ENCODE measurements at regions not wholly inside any gene's neighbourhood (a gene's known extent, or its start where the extent isn't known, plus 50 kb on each side); places are given as distances from the start of the nearest gene placed in this dataset.

DNA sequence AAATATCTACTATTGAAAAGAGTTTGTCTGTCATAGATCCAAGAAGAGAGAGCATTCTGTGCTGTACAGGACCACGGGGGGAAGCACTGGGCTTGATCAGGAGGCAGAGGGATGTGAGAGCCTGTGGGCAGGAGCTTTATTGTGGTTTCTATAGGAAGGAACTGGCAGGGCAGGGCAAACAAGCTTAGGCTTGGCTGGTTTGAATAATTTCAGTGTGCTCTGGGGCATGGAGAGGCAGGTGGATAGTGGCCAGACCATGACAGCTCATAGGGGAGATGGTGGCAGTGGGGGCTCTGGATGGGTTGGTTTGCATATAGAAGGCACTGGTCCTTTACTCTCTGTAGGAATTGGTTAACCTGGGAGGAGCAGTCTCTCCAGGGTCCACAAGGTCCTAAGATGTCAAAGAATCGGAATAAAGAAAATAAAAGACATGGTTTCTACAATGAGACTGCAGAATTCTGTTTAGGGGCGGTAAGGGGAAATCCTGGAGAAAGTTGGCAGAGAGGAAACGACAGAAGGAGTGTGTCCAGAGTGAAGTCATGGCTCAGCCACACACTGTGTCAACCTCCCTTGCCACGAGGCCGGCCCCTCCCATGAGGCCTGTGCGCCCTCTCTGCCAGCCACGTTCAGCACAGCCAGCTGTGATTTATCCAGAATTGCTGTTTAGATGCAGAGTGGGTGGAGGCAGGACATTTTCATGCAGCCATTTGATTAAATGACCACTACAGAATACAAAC lies 81.7 kb upstream of the PGBD5 start (continued):
- TF ChIP-seq BACH2 (CRISPR knock-in tag; IDR thresholded peaks at IDR 0.05; ENCODE audit: borderline replicate concordance) (no peak), SNAI2 (CRISPR knock-in tag; IDR thresholded peaks at IDR 0.05) (no peak), TOX (CRISPR knock-in tag; IDR thresholded peaks at IDR 0.05; ENCODE audit: borderline replicate concordance) (no peak), GLIS3 (CRISPR knock-in tag; IDR thresholded peaks at IDR 0.05) (no peak)

DNA sequence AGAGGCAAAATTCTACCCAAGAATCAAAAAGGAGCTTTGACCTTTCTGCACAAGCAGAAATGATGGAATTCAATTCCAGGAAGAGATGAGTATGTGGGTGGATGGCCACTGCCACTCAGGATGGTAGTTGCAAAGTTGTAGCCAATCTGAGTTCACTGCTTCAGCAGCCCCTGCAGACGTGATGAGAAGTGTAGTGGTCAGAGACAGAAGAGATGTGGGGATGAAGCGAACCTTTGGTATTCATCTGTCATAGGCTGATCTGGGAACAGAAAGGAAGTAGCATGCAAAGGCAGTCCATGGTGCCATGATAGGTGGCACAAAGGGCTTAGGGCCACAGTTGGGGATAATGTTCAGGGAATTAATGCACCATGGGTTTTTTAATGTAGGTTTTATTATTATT lies 81.1 kb upstream of the PGBD5 start:
- ATAC-seq = no peak
- TF ChIP-seq ESRRG (CRISPR knock-in tag; IDR thresholded peaks at IDR 0.05) (no peak), RARB (CRISPR knock-in tag; IDR thresholded peaks at IDR 0.05) (no peak), CSDC2 (CRISPR knock-in tag; IDR thresholded peaks at IDR 0.05) (no peak), TOX (CRISPR knock-in tag; IDR thresholded peaks at IDR 0.05; ENCODE audit: borderline replicate concordance) (no peak), SNAI2 (CRISPR knock-in tag; IDR thresholded peaks at IDR 0.05) (no peak), OSR1 (CRISPR knock-in tag; IDR thresholded peaks at IDR 0.05) (no peak), ARNTL (CRISPR knock-in tag; IDR thresholded peaks at IDR 0.05; ENCODE audit: borderline replicate concordance, low read depth) (no peak)
- TF ChIP-seq, protein P1, sequence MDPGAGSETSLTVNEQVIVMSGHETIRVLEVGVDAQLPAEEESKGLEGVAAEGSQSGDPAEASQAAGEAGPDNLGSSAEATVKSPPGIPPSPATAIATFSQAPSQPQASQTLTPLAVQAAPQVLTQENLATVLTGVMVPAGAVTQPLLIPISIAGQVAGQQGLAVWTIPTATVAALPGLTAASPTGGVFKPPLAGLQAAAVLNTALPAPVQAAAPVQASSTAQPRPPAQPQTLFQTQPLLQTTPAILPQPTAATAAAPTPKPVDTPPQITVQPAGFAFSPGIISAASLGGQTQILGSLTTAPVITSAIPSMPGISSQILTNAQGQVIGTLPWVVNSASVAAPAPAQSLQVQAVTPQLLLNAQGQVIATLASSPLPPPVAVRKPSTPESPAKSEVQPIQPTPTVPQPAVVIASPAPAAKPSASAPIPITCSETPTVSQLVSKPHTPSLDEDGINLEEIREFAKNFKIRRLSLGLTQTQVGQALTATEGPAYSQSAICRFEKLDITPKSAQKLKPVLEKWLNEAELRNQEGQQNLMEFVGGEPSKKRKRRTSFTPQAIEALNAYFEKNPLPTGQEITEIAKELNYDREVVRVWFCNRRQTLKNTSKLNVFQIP (CRISPR knock-in tag; IDR thresholded peaks at IDR 0.05; ENCODE audit: borderline replicate concordance, low read depth) = no peak
- TF ChIP-seq, protein P2, sequence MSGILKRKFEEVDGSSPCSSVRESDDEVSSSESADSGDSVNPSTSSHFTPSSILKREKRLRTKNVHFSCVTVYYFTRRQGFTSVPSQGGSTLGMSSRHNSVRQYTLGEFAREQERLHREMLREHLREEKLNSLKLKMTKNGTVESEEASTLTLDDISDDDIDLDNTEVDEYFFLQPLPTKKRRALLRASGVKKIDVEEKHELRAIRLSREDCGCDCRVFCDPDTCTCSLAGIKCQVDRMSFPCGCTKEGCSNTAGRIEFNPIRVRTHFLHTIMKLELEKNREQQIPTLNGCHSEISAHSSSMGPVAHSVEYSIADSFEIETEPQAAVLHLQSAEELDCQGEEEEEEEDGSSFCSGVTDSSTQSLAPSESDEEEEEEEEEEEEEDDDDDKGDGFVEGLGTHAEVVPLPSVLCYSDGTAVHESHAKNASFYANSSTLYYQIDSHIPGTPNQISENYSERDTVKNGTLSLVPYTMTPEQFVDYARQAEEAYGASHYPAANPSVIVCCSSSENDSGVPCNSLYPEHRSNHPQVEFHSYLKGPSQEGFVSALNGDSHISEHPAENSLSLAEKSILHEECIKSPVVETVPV (CRISPR knock-in tag; IDR thresholded peaks at IDR 0.05) = no peak

DNA sequence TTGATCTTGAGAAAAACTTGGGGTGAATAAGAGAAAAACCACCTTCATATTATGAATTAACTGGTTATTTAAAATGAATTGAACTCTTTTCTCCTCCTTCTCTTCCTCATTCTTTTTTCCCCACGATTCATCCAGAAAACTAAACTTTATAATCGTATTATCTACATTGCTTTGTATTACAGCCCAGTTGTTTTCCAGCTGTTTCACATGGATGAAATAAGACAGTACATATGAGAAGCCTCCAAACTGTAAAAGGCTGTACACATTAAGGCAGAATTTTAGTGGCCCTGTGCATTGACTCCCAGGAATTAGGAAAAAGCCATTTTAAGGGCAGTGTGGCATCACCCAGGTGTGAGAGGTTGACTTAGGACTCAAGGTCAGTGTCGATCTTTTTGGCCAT lies 80.3 kb upstream of the PGBD5 start:
- no peak for ATAC-seq
- TF ChIP-seq ARNTL (CRISPR knock-in tag; IDR thresholded peaks at IDR 0.05; ENCODE audit: borderline replicate concordance, low read depth) = no peak
- TF ChIP-seq ZC3H10 (CRISPR knock-in tag; IDR thresholded peaks at IDR 0.05) = no peak
- TF ChIP-seq ZNF70 (CRISPR knock-in tag; IDR thresholded peaks at IDR 0.05) = no peak
- TF ChIP-seq GLIS3 (CRISPR knock-in tag; IDR thresholded peaks at IDR 0.05) = no peak
- TF ChIP-seq PPARA (CRISPR knock-in tag; IDR thresholded peaks at IDR 0.05; ENCODE audit: borderline replicate concordance) = no peak
- no peak for TF ChIP-seq ZNF565 (CRISPR knock-in tag; conservative IDR thresholded peaks at IDR 0.05; ENCODE audit: low read depth)
- no peak for TF ChIP-seq ZNF8 (CRISPR knock-in tag; IDR thresholded peaks at IDR 0.05)
- no peak for TF ChIP-seq ISL1 (CRISPR knock-in tag; IDR thresholded peaks at IDR 0.05)
- no peak for TF ChIP-seq ZFP30 (CRISPR knock-in tag; IDR thresholded peaks at IDR 0.05)
- TF ChIP-seq, protein P2 (CRISPR knock-in tag; IDR thresholded peaks at IDR 0.05) = no peak
- no peak for TF ChIP-seq RARB (CRISPR knock-in tag; IDR thresholded peaks at IDR 0.05)
- TF ChIP-seq BACH2 (CRISPR knock-in tag; IDR thresholded peaks at IDR 0.05; ENCODE audit: borderline replicate concordance) = no peak
- TF ChIP-seq OSR1 (CRISPR knock-in tag; IDR thresholded peaks at IDR 0.05) = no peak
- TF ChIP-seq ESRRG (CRISPR knock-in tag; IDR thresholded peaks at IDR 0.05) = no peak
- TF ChIP-seq CSDC2 (CRISPR knock-in tag; IDR thresholded peaks at IDR 0.05) = no peak
- TF ChIP-seq TOX (CRISPR knock-in tag; IDR thresholded peaks at IDR 0.05; ENCODE audit: borderline replicate concordance) = no peak
- TF ChIP-seq, protein P3, sequence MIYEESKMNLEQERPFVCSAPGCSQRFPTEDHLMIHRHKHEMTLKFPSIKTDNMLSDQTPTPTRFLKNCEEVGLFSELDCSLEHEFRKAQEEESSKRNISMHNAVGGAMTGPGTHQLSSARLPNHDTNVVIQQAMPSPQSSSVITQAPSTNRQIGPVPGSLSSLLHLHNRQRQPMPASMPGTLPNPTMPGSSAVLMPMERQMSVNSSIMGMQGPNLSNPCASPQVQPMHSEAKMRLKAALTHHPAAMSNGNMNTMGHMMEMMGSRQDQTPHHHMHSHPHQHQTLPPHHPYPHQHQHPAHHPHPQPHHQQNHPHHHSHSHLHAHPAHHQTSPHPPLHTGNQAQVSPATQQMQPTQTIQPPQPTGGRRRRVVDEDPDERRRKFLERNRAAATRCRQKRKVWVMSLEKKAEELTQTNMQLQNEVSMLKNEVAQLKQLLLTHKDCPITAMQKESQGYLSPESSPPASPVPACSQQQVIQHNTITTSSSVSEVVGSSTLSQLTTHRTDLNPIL (CRISPR knock-in tag; IDR thresholded peaks at IDR 0.05; ENCODE audit: low read depth) = no peak
- TF ChIP-seq SNAI2 (CRISPR knock-in tag; IDR thresholded peaks at IDR 0.05) = no peak

DNA sequence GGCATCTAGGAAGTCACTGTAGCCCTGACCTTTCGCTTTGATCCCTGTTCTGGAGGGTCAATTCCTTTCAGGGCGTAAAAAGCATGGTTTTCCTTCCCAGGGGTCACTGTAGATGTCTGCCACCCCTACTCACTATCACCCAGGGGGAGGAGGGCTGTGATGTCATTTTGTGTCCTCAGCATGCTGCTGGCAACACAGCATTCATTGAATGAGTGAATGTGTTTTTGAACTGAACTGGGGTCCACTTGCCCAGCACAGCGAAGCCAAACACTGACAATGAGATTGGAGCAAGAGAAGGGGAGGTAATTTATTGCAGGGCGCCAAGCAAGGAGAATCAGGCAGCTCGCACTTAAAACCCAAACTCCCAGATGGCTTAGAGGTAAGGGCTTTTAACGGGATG lies 78.2 kb upstream of the PGBD5 start:
- no peak for TF ChIP-seq RARB (CRISPR knock-in tag; IDR thresholded peaks at IDR 0.05)
- TF ChIP-seq ZC3H10 (CRISPR knock-in tag; IDR thresholded peaks at IDR 0.05) = no peak
- TF ChIP-seq ISL1 (CRISPR knock-in tag; IDR thresholded peaks at IDR 0.05) = no peak
- no peak for TF ChIP-seq CSDC2 (CRISPR knock-in tag; IDR thresholded peaks at IDR 0.05)
- TF ChIP-seq ZFP30 (CRISPR knock-in tag; IDR thresholded peaks at IDR 0.05) = no peak
- TF ChIP-seq, protein P3 (CRISPR knock-in tag; IDR thresholded peaks at IDR 0.05; ENCODE audit: low read depth) = no peak
- TF ChIP-seq ZNF8 (CRISPR knock-in tag; IDR thresholded peaks at IDR 0.05) = no peak
- TF ChIP-seq TOX (CRISPR knock-in tag; IDR thresholded peaks at IDR 0.05; ENCODE audit: borderline replicate concordance) = no peak
- TF ChIP-seq TCF4 (CRISPR knock-in tag; IDR thresholded peaks at IDR 0.05; ENCODE audit: borderline replicate concordance) = no peak
- TF ChIP-seq ESRRG (CRISPR knock-in tag; IDR thresholded peaks at IDR 0.05) = no peak
- TF ChIP-seq, protein P4, sequence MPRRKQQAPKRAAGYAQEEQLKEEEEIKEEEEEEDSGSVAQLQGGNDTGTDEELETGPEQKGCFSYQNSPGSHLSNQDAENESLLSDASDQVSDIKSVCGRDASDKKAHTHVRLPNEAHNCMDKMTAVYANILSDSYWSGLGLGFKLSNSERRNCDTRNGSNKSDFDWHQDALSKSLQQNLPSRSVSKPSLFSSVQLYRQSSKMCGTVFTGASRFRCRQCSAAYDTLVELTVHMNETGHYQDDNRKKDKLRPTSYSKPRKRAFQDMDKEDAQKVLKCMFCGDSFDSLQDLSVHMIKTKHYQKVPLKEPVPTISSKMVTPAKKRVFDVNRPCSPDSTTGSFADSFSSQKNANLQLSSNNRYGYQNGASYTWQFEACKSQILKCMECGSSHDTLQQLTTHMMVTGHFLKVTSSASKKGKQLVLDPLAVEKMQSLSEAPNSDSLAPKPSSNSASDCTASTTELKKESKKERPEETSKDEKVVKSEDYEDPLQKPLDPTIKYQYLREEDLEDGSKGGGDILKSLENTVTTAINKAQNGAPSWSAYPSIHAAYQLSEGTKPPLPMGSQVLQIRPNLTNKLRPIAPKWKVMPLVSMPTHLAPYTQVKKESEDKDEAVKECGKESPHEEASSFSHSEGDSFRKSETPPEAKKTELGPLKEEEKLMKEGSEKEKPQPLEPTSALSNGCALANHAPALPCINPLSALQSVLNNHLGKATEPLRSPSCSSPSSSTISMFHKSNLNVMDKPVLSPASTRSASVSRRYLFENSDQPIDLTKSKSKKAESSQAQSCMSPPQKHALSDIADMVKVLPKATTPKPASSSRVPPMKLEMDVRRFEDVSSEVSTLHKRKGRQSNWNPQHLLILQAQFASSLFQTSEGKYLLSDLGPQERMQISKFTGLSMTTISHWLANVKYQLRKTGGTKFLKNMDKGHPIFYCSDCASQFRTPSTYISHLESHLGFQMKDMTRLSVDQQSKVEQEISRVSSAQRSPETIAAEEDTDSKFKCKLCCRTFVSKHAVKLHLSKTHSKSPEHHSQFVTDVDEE (CRISPR knock-in tag; IDR thresholded peaks at IDR 0.05) = no peak
- no peak for TF ChIP-seq ZNF565 (CRISPR knock-in tag; conservative IDR thresholded peaks at IDR 0.05; ENCODE audit: low read depth)
- TF ChIP-seq ZNF70 (CRISPR knock-in tag; IDR thresholded peaks at IDR 0.05) = no peak
- no peak for TF ChIP-seq OSR1 (CRISPR knock-in tag; IDR thresholded peaks at IDR 0.05)
- TF ChIP-seq, protein P1 (CRISPR knock-in tag; IDR thresholded peaks at IDR 0.05; ENCODE audit: borderline replicate concordance, low read depth) = no peak
- no peak for ATAC-seq
